IMR-90 (cell line): ENCODE measurements at regions not wholly inside any gene's neighbourhood (a gene's known extent, or its start where the extent isn't known, plus 50 kb on each side); places are given as distances from the start of the nearest gene placed in this dataset.

Experiments used
- ATAC-seq: fragments of 200-7000 bp; cut with Tn5 transposase; 2 replicates; pipeline ENCODE4 v1.9.1; 2020; ENCODE audit warnings: low read depth, mild to moderate bottlenecking, moderate library complexity
- BruUV-seq: library from RNA; stranded (reverse); fragments of 400-500 nt; replicated peaks from 2 replicates; lab custom pipeline; 2021; lab: Mats Ljungman, UMichigan
- CTCF ChIA-PET: fragments of 300-600 bp; formaldehyde crosslinking; extraction: SDS; loops from one replicate; lab custom pipeline; 2021; ENCODE audit warnings: antibody characterized with exemption; lab: Yijun Ruan, JAX
- POLR2A ChIA-PET: fragments of 300-600 bp; sonication (Branson Sonifier 250); formaldehyde crosslinking; loops from one replicate; lab custom pipeline; 2022; ENCODE audit warnings: antibody characterized with exemption; ENCODE audit not compliant: unreplicated experiment; lab: Charles Lee
- DNase-seq: peaks from one replicate; pipeline ENCODE4 v3.0.0; 2013
- H2AFZ ChIP-seq: replicated peaks from 2 replicates; pipeline ENCODE3; 2013; ENCODE audit warnings: low read length, mild to moderate bottlenecking; ENCODE audit not compliant: poor library complexity
- H2AK5ac ChIP-seq: 2 replicates; pipeline ENCODE4 v1.6.1; 2013; ENCODE audit warnings: low read depth, low read length, inconsistent platforms
- H2AK9ac ChIP-seq: replicated peaks from 2 replicates; pipeline ENCODE3; 2013; ENCODE audit warnings: mild to moderate bottlenecking, low read depth, low read length, moderate library complexity; ENCODE audit not compliant: poor library complexity
- H2BK120ac ChIP-seq: 2 replicates; pipeline ENCODE4 v1.6.1; 2013; ENCODE audit warnings: low read depth, low read length, inconsistent platforms
- H2BK15ac ChIP-seq: 3 replicates; pipeline ENCODE4 v1.6.1; 2013; ENCODE audit warnings: low read depth, low read length, inconsistent platforms
- H2BK20ac ChIP-seq: 2 replicates; pipeline ENCODE4 v1.6.1; 2013; ENCODE audit warnings: low read depth, mild to moderate bottlenecking, inconsistent platforms, low read length, moderate library complexity
- H2BK5ac ChIP-seq: 2 replicates; pipeline ENCODE4 v1.6.1; 2013; ENCODE audit warnings: mild to moderate bottlenecking, low read depth, low read length, inconsistent platforms; ENCODE audit not compliant: poor library complexity, severe bottlenecking
- H3K14ac ChIP-seq: replicated peaks from 2 replicates; pipeline ENCODE4 v1.6.1; 2013; ENCODE audit warnings: low read depth, low read length, inconsistent platforms
- H3K18ac ChIP-seq: 2 replicates; pipeline ENCODE4 v1.6.1; 2013; ENCODE audit warnings: low read depth, low read length, control low read depth
- H3K23ac ChIP-seq: 2 replicates; pipeline ENCODE4 v1.6.1; 2013; ENCODE audit warnings: low read depth, low read length, inconsistent platforms
- H3K27ac ChIP-seq: 2 replicates; pipeline ENCODE4 v1.5.1; 2013; ENCODE audit warnings: mild to moderate bottlenecking, control low read depth, low read length; ENCODE audit not compliant: insufficient read depth
- H3K27me3 ChIP-seq: 2 replicates; pipeline ENCODE4 v1.6.1; 2013; ENCODE audit warnings: low read length; ENCODE audit not compliant: control insufficient read depth, insufficient read depth
- H3K36me3 ChIP-seq: 2 replicates; pipeline ENCODE4 v1.6.1; 2013; ENCODE audit warnings: low read length, mixed read lengths; ENCODE audit not compliant: control insufficient read depth, insufficient read depth
- H3K4ac ChIP-seq: 2 replicates; pipeline ENCODE4 v1.6.1; 2013; ENCODE audit warnings: low read depth, low read length, inconsistent platforms
- H3K4me1 ChIP-seq: 2 replicates; pipeline ENCODE4 v1.6.1; 2013; ENCODE audit warnings: low read length, mixed read lengths; ENCODE audit not compliant: control insufficient read depth, insufficient read depth
- H3K4me2 ChIP-seq: 2 replicates; pipeline ENCODE4 v1.6.1; 2013; ENCODE audit warnings: low read depth, mild to moderate bottlenecking, control low read depth, low read length, moderate library complexity
- H3K4me3 ChIP-seq: 2 replicates; pipeline ENCODE4 v1.5.1; 2013; ENCODE audit warnings: low read depth, mild to moderate bottlenecking, control low read depth, low read length, moderate library complexity; ENCODE audit not compliant: insufficient read depth
- H3K56ac ChIP-seq: 2 replicates; pipeline ENCODE4 v1.6.1; 2013; ENCODE audit warnings: low read length, inconsistent platforms; ENCODE audit not compliant: insufficient read depth; ENCODE audit errors: extremely low read depth
- H3K79me1 ChIP-seq, 2 experiments: 2 replicates each; pipeline ENCODE4 v1.6.1; 2013; ENCODE audit warnings: low read length in 2 of 2, inconsistent platforms in 1 of 2, low read depth in 1 of 2
- H3K9ac ChIP-seq: 2 replicates; pipeline ENCODE4 v1.6.1; 2013; ENCODE audit warnings: low read depth, low read length, control low read depth
- H3K9me1 ChIP-seq: 2 replicates; pipeline ENCODE4 v1.6.1; 2013; ENCODE audit warnings: low read length, inconsistent platforms; ENCODE audit not compliant: insufficient read depth
- H3K9me3 ChIP-seq: 2 replicates; pipeline ENCODE4 v1.6.1; 2013; ENCODE audit warnings: low read length; ENCODE audit not compliant: control insufficient read depth, insufficient read depth
- H4K20me1 ChIP-seq: 2 replicates; pipeline ENCODE4 v1.6.1; 2013; ENCODE audit warnings: low read length, inconsistent platforms; ENCODE audit not compliant: insufficient read depth
- H4K5ac ChIP-seq: 2 replicates; pipeline ENCODE4 v1.6.1; 2013; ENCODE audit warnings: mild to moderate bottlenecking, low read depth, low read length, control low read depth
- H4K8ac ChIP-seq, 2 experiments: 2 replicates each; pipeline ENCODE4 v1.6.1; 2013; ENCODE audit warnings: low read depth in 2 of 2, low read length in 2 of 2, control low read depth in 1 of 2, inconsistent platforms in 1 of 2
- H4K91ac ChIP-seq: 2 replicates; pipeline ENCODE4 v1.6.1; 2013; ENCODE audit warnings: low read depth, low read length, inconsistent platforms; ENCODE audit not compliant: insufficient read depth
- BHLHE40 ChIP-seq: fragments of 150-350 bp; IDR thresholded peaks from 2 replicates; pipeline ENCODE4 v1.6.1; 2016; ENCODE audit warnings: mild to moderate bottlenecking, low read depth, low read length
- CEBPB ChIP-seq: IDR thresholded peaks from 2 replicates; pipeline ENCODE4 v1.6.1; 2012; ENCODE audit warnings: low read depth, low read length, improper control_type of control experiment
- CHD1 ChIP-seq: IDR thresholded peaks from 2 replicates; pipeline ENCODE4 v1.6.1; 2012; ENCODE audit warnings: low read depth, low read length, improper control_type of control experiment
- ELK1 ChIP-seq: fragments of 150-350 bp; IDR thresholded peaks from 2 replicates; pipeline ENCODE4 v1.6.1; 2016; ENCODE audit warnings: low read depth, mild to moderate bottlenecking, low read length, moderate library complexity, borderline replicate concordance
- FOS ChIP-seq: fragments of 150-350 bp; IDR thresholded peaks from 2 replicates; pipeline ENCODE4 v1.6.1; 2016; ENCODE audit warnings: low read depth, low read length
- MAFK ChIP-seq: IDR thresholded peaks from 2 replicates; pipeline ENCODE4 v1.6.1; 2012; ENCODE audit warnings: low read depth, low read length, improper control_type of control experiment
- MAZ ChIP-seq: IDR thresholded peaks from 2 replicates; pipeline ENCODE4 v1.6.1; 2012; ENCODE audit warnings: low read depth, mild to moderate bottlenecking, low read length, improper control_type of control experiment, moderate library complexity, borderline replicate concordance
- MXI1 ChIP-seq: IDR thresholded peaks from 2 replicates; pipeline ENCODE4 v1.6.1; 2012; ENCODE audit warnings: low read depth, mild to moderate bottlenecking, low read length, moderate library complexity, borderline replicate concordance
- NFE2L2 ChIP-seq: fragments of 150-350 bp; IDR thresholded peaks from 2 replicates; pipeline ENCODE4 v1.6.1; 2016; ENCODE audit warnings: low read depth, mild to moderate bottlenecking, low read length
- POLR2A ChIP-seq: IDR thresholded peaks from 2 replicates; pipeline ENCODE4 v1.6.1; 2012; ENCODE audit warnings: mild to moderate bottlenecking, low read depth, low read length
- RAD21 ChIP-seq: IDR thresholded peaks from 2 replicates; pipeline ENCODE4 v1.6.1; 2012; ENCODE audit warnings: low read length, improper control_type of control experiment
- RCOR1 ChIP-seq: IDR thresholded peaks from 2 replicates; pipeline ENCODE4 v1.6.1; 2012; ENCODE audit warnings: mild to moderate bottlenecking, low read length, improper control_type of control experiment; ENCODE audit not compliant: insufficient replicate concordance
- RFX5 ChIP-seq: IDR thresholded peaks from 2 replicates; pipeline ENCODE4 v1.8.0; 2012; ENCODE audit warnings: low read depth, mild to moderate bottlenecking, low read length, moderate library complexity
- SMC3 ChIP-seq: fragments of 150-350 bp; IDR thresholded peaks from 2 replicates; pipeline ENCODE4 v1.6.1; 2016; ENCODE audit warnings: low read depth, mild to moderate bottlenecking, antibody characterized with exemption, low read length, moderate library complexity
- USF2 ChIP-seq: fragments of 150-350 bp; IDR thresholded peaks from 2 replicates; pipeline ENCODE4 v1.6.1; 2017; ENCODE audit warnings: mild to moderate bottlenecking, antibody characterized with exemption, low read length, low read depth
- WGBS, 2 experiments: methylation state at CpG; one replicate each; pipeline versions ENCODE4 v1.1.5 to v1.1.7; 2013; ENCODE audit warnings: missing lambda C conversion rate in 2 of 2; ENCODE audit not compliant: insufficient read length in 1 of 2; ENCODE audit errors: extremely low coverage in 2 of 2; 5-methylcytosine and 5-hydroxymethylcytosine counted together
- dilution Hi-C: fragments of 300-500 bp; cut with HindIII; formaldehyde crosslinking; loops from one replicate; pipeline ENCODE4 v1.14.3; 2018; ENCODE audit warnings: low sequenced_read_pairs; ENCODE audit not compliant: unreplicated experiment
- in situ Hi-C: fragments of 300-500 bp; cut with MboI; formaldehyde crosslinking; loops from 3 replicates; pipeline ENCODE4 v1.14.3; 2019; ENCODE audit warnings: low sequenced_read_pairs, inconsistent platforms, mixed read lengths
- intact Hi-C: fragments of 100-400 bp; cut with micrococcal nuclease; formaldehyde crosslinking; loops from 2 replicates; pipeline ENCODE4 v1.10.0; 2022
- TF ChIP-seq, protein P1 (sequence below): conservative IDR thresholded peaks from 2 replicates; pipeline ENCODE4 v1.5.1; 2012; ENCODE audit warnings: mild to moderate bottlenecking, low read depth, low read length, improper control_type of control experiment

GRCh38 chr11:134984421-134984820, 572.4 kb upstream of the B3GAT1 start:
- BruUV-seq = no TSS peak
- Histone ChIP-seq H4K91ac (no peak overlapping the region), H4K5ac (no peak overlapping the region), H3K56ac (no peak overlapping the region), H3K23ac (no peak overlapping the region), H2AK9ac (no peak overlapping the region), H3K18ac (no peak overlapping the region), H3K14ac (no peak overlapping the region), H2BK120ac (no peak overlapping the region), H3K9me1 (no peaks in the 10 kb centered on the region), H3K79me1 (no peaks in the 10 kb centered on the region), H3K4me3 (no peak overlapping the region), H2AK5ac (no peak overlapping the region), H3K9ac (no peak overlapping the region), H3K9me3 (peaks cover 11% of the 10 kb centered on the region), H2AFZ (no peak overlapping the region), H3K4me2 (no peak overlapping the region), H2BK20ac (no peak overlapping the region), H2BK5ac (no peak overlapping the region), H3K4ac (no peak overlapping the region), H3K27me3 (no peaks in the 10 kb centered on the region), H4K20me1 (no peaks in the 10 kb centered on the region), H3K27ac (no peak overlapping the region), H4K8ac (no peak overlapping the region), H3K36me3 (no peaks in the 10 kb centered on the region), H2BK15ac (no peak overlapping the region), H3K4me1 (no peaks in the 10 kb centered on the region)
- DNase-seq = no peak
- intact Hi-C loops (no loop called here), dilution Hi-C loops (no loop called here), in situ Hi-C loops (no loop called here)
- 35% methylated on average over 4 of the region's 8 CpGs; no CpG with 5 or more reads in 1 of the 2 experiments for WGBS, 2 experiments
- ChIA-PET CTCF (no interaction called here), POLR2A (no interaction called here)
- ATAC-seq = no peak
- TF ChIP-seq FOS = no peak
- TF ChIP-seq RFX5 = no peak
- no peak for TF ChIP-seq BHLHE40
- TF ChIP-seq MXI1 = no peak
- no peak for TF ChIP-seq POLR2A
- no peak for TF ChIP-seq NFE2L2
- no peak for TF ChIP-seq SMC3
- no peak for TF ChIP-seq RCOR1
- TF ChIP-seq, protein P1, sequence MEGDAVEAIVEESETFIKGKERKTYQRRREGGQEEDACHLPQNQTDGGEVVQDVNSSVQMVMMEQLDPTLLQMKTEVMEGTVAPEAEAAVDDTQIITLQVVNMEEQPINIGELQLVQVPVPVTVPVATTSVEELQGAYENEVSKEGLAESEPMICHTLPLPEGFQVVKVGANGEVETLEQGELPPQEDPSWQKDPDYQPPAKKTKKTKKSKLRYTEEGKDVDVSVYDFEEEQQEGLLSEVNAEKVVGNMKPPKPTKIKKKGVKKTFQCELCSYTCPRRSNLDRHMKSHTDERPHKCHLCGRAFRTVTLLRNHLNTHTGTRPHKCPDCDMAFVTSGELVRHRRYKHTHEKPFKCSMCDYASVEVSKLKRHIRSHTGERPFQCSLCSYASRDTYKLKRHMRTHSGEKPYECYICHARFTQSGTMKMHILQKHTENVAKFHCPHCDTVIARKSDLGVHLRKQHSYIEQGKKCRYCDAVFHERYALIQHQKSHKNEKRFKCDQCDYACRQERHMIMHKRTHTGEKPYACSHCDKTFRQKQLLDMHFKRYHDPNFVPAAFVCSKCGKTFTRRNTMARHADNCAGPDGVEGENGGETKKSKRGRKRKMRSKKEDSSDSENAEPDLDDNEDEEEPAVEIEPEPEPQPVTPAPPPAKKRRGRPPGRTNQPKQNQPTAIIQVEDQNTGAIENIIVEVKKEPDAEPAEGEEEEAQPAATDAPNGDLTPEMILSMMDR = no peak
- TF ChIP-seq RAD21 = no peak
- TF ChIP-seq CEBPB = no peak
- no peak for TF ChIP-seq MAZ
- TF ChIP-seq ELK1 = no peak
- no peak for TF ChIP-seq CHD1
- TF ChIP-seq MAFK = no peak
- no peak for TF ChIP-seq USF2
